ENCODE measurements at regions not wholly inside any gene's neighbourhood (a gene's known extent, or its start where the extent isn't known, plus 50 kb on each side); places are given as distances from the start of the nearest gene placed in this dataset.

DNA sequence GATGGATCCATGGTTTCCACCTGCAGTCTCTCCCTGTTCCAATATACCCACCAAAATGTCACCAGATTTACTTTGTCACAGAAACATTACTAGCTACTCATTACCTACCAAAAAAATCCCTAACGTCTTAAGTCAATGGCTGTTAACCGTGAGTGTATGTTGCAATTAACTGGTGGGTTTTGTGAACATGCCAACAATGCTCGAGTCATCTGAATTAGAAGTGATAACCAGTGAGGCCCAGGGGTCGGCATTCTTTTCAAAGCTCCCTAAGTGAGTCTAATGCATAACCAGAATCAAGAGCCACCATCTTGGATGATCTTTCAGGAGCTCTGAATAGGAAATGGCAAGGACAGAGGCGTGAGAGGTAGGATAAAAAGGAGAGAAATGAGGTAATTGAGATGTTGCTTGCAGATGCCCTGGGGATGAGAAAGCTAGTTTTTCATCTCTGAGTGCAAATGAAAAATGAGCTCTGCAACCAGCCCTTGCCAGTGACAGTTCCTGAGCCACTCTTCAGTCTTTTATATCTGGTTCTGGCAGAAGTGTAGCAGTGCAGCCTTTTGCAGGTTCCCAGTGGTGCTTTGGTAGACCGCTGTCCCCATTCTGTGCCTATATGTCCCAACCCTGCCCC is 130.0 kb upstream of the RND3 start:
- H3K36me3 ChIP-seq (ENCODE audit: control insufficient read depth in 2 of 2, extremely low read depth in 1 of 2, insufficient read depth in 2 of 2, low read length in 2 of 2) = no peaks in the 10 kb centered on the region
- H3K9ac ChIP-seq (replicated peaks; ENCODE audit: extremely low read depth, insufficient read depth, low read length) = no peak overlapping the region
- H3K4me1 ChIP-seq (ENCODE audit: control insufficient read depth, extremely low read depth, insufficient read depth, low read length) = peaks cover 40% of the 10 kb centered on the region
- no peak for FAIRE-seq
- no peak overlapping the region for H2AFZ ChIP-seq (ENCODE audit: low read depth, low read length)
- intact Hi-C loops (cut with micrococcal nuclease) (no loop called here), dilution Hi-C loops (cut with MboI; ENCODE audit: extremely low pct_ligation_motif_present, low sequenced_read_pairs) (no loop called here)
- H3K9me3 ChIP-seq (replicated peaks; ENCODE audit: control insufficient read depth, insufficient read depth, low read length) = no peaks in the 10 kb centered on the region
- CTCF ChIA-PET = interaction anchor here (0.8 to 1.6 kb wide), 3 partner anchors 11 to 621 kb away, joined by 3 to 5 read pairs (median 4); no protein-coding TSS in a partner anchor
- POLR2A ChIA-PET = no interaction called here
- BruUV-seq (replicated peaks) = no TSS peak
- H3K27ac ChIP-seq (ENCODE audit: insufficient read depth, low read depth, low read length) = no peak overlapping the region
- no peak for DNase-seq (ENCODE audit: low read depth, low spot score)
- no peaks in the 10 kb centered on the region for H4K20me1 ChIP-seq (replicated peaks; ENCODE audit: control insufficient read depth, extremely low read depth, insufficient read depth, low read length)
- TF ChIP-seq GATA2 (IDR thresholded peaks at IDR 0.05; ENCODE audit: insufficient read depth, insufficient read length, low read depth, low read length) (no peak), POLR2AphosphoS5 (IDR thresholded peaks at IDR 0.05; ENCODE audit: insufficient read depth, low read depth, low read length) (no peak), POLR2A (IDR thresholded peaks at IDR 0.05; ENCODE audit: low read depth, low read length) (no peak), MYC (IDR thresholded peaks at IDR 0.05; ENCODE audit: low read depth, low read length) (no peak), EZH2 (IDR thresholded peaks at IDR 0.05; ENCODE audit: borderline replicate concordance, low read depth, low read length, severe bottlenecking) (no peak), FOS (IDR thresholded peaks at IDR 0.05; ENCODE audit: borderline replicate concordance, insufficient read depth, low read length) (no peak), JUN (IDR thresholded peaks at IDR 0.05; ENCODE audit: borderline replicate concordance, insufficient read depth, insufficient read length, low read depth) (no peak)
- TF ChIP-seq, protein P1, sequence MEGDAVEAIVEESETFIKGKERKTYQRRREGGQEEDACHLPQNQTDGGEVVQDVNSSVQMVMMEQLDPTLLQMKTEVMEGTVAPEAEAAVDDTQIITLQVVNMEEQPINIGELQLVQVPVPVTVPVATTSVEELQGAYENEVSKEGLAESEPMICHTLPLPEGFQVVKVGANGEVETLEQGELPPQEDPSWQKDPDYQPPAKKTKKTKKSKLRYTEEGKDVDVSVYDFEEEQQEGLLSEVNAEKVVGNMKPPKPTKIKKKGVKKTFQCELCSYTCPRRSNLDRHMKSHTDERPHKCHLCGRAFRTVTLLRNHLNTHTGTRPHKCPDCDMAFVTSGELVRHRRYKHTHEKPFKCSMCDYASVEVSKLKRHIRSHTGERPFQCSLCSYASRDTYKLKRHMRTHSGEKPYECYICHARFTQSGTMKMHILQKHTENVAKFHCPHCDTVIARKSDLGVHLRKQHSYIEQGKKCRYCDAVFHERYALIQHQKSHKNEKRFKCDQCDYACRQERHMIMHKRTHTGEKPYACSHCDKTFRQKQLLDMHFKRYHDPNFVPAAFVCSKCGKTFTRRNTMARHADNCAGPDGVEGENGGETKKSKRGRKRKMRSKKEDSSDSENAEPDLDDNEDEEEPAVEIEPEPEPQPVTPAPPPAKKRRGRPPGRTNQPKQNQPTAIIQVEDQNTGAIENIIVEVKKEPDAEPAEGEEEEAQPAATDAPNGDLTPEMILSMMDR (IDR thresholded peaks at IDR 0.05; ENCODE audit: extremely low read depth in 1 of 2, insufficient read depth in 1 of 2, low read depth in 1 of 2, low read length in 2 of 2) = no peak
- TF ChIP-seq, protein P2, sequence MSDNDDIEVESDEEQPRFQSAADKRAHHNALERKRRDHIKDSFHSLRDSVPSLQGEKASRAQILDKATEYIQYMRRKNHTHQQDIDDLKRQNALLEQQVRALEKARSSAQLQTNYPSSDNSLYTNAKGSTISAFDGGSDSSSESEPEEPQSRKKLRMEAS (IDR thresholded peaks at IDR 0.05; ENCODE audit: insufficient read depth, insufficient read length) = no peak
- H3K9me1 ChIP-seq (replicated peaks; ENCODE audit: control insufficient read depth, extremely low read depth, insufficient read depth, low read length) = no peaks in the 10 kb centered on the region
- H3K27me3 ChIP-seq (ENCODE audit: control insufficient read depth in 2 of 2, insufficient read depth in 2 of 2, low read length in 2 of 2) = no peaks in the 10 kb centered on the region
- no peaks in the 10 kb centered on the region for H3K79me2 ChIP-seq (ENCODE audit: control insufficient read depth, insufficient read depth, low read length)
- no peak overlapping the region for H3K4me2 ChIP-seq (ENCODE audit: insufficient read depth, low read length)
- no peak overlapping the region for H3K4me3 ChIP-seq (replicated peaks in 1 of 3; ENCODE audit: insufficient read depth in 1 of 3, low read depth in 1 of 3, low read length in 3 of 3)

Data from endothelial cell of umbilical vein (primary cell).